GM13976 (cell line): ENCODE measurements at regions not wholly inside any gene's neighbourhood (a gene's known extent, or its start where the extent isn't known, plus 50 kb on each side); places are given as distances from the start of the nearest gene placed in this dataset.

Experiments used
- DNase-seq: peaks from one replicate; pipeline ENCODE4 v3.0.0; 2012; ENCODE audit warnings: low spot score
- in situ Hi-C: fragments of 300-500 bp; cut with MboI; formaldehyde crosslinking; loops from one replicate; pipeline ENCODE4 v1.12.0; 2022; ENCODE audit warnings: low sequenced_read_pairs, mixed read lengths, inconsistent platforms; ENCODE audit not compliant: unreplicated experiment
- TF ChIP-seq, protein P1 (sequence below): IDR thresholded peaks from 2 replicates; pipeline ENCODE4 v1.5.1; 2012; ENCODE audit warnings: borderline replicate concordance, mild to moderate bottlenecking; ENCODE audit not compliant: insufficient read depth; ENCODE audit errors: extremely low read depth, missing control alignments, control extremely low read depth

- in situ Hi-C loops, result no loop called here
- DNase-seq, result no peak
- TF ChIP-seq, protein P1, sequence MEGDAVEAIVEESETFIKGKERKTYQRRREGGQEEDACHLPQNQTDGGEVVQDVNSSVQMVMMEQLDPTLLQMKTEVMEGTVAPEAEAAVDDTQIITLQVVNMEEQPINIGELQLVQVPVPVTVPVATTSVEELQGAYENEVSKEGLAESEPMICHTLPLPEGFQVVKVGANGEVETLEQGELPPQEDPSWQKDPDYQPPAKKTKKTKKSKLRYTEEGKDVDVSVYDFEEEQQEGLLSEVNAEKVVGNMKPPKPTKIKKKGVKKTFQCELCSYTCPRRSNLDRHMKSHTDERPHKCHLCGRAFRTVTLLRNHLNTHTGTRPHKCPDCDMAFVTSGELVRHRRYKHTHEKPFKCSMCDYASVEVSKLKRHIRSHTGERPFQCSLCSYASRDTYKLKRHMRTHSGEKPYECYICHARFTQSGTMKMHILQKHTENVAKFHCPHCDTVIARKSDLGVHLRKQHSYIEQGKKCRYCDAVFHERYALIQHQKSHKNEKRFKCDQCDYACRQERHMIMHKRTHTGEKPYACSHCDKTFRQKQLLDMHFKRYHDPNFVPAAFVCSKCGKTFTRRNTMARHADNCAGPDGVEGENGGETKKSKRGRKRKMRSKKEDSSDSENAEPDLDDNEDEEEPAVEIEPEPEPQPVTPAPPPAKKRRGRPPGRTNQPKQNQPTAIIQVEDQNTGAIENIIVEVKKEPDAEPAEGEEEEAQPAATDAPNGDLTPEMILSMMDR, result no peak
These were observed 259.0 kb downstream of the PAX3 start for GRCh38 chr2:222039821-222040220.

DNA sequence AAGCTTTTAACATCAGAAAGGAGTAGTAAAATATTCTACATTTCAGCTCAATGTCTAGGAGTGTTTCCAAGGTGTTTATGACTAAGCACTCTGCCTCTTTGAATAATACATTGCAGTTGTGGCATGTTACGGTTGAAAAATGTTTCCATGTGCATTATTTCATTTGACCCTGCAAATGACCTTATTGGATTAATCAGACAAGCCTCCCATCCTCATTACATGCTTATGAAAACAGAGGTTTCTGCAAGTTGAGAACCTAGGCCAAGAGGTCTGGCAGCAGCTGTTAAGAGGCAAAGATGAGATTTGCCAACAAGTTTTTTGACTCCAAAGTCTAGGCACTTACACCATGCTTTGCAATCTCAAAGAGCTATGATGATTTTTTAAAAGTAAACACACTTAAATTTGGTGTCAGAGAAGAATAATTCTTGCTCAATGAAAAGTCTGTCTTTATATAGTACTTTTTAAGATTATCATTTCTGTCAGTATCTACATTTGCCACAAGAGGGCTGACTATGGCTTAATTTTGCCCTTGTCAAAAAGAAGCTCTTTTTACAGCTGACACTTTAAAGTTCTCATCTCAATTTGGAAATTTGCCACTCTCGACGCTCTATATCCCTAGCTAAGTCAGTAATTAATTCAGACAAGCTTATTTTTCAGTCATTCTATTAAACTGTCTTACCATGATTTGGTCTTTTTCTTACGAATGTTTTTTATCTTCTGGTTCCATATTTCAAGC is 260.6 kb downstream of the PAX3 start:
- TF ChIP-seq, protein P1, result peak; percentile 10
- in situ Hi-C loops, result no loop called here
- no peak for DNase-seq

DNA sequence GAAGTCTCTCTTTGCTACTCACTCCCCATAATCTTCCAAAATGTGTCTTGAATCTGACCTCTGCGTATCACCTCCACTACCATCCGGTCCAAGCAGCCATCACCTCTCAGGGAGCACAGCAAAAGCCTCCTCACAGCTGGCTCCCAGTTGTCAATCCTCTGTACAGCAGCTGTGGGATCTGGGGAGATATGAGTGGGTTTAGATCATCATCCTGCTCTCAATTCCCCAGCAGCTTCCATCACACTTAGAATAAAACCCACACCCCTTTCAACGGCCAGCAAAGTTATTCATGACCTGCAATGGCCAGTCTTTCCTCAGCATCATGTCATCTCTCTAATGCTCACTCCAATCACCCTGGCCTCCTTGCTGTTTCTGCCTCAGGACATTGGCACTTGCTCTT is 261.6 kb downstream of the PAX3 start:
- TF ChIP-seq, protein P1, result no peak
- DNase-seq, result no peak
- in situ Hi-C loops, result no loop called here

- TF ChIP-seq, protein P1, result no peak
- in situ Hi-C loops, result no loop called here
- DNase-seq, result no peak
These were observed 264.7 kb downstream of the PAX3 start for GRCh38 chr2:222034058-222034457.

DNA sequence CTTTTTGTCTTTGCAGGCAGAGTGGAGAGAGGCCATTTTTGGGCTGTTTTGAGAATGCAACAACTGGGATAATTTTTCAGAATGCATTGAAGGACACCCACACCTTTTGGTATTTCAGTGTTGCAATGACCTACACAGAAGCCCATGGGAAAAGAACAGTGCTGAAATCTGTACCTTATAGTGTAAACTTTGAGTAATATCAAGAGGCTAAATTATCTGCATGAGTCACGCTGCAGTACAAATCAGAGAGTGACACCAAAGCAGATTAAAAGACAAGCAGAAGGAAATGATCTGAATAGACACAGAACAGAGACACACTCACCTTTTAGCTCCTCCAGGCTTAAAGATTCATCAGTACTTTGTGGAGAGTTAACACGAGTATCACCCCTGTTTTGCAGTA is 265.3 kb downstream of the PAX3 start:
- TF ChIP-seq, protein P1, result no peak
- in situ Hi-C loops, result no loop called here
- no peak for DNase-seq

GRCh38 chr2:222025881-222026271 is 272.9 kb downstream of the PAX3 start:
- in situ Hi-C loops, result no loop called here
- no peak for DNase-seq
- TF ChIP-seq, protein P1, result no peak
